GM18909 (cell line): ENCODE measurements at regions not wholly inside any gene's neighbourhood (a gene's known extent, or its start where the extent isn't known, plus 50 kb on each side); places are given as distances from the start of the nearest gene placed in this dataset.
A peak's percentile ranks its signal among the peaks of the same experiment; 100 is the strongest.

ENCODE experiments used
- ATAC-seq: cut with Tn5 transposase; IDR thresholded peaks from one replicate; pipeline ENCODE4 v1.9.1; 2021; ENCODE audit warnings: mild to moderate bottlenecking; ENCODE audit not compliant: unreplicated experiment, poor library complexity

DNA sequence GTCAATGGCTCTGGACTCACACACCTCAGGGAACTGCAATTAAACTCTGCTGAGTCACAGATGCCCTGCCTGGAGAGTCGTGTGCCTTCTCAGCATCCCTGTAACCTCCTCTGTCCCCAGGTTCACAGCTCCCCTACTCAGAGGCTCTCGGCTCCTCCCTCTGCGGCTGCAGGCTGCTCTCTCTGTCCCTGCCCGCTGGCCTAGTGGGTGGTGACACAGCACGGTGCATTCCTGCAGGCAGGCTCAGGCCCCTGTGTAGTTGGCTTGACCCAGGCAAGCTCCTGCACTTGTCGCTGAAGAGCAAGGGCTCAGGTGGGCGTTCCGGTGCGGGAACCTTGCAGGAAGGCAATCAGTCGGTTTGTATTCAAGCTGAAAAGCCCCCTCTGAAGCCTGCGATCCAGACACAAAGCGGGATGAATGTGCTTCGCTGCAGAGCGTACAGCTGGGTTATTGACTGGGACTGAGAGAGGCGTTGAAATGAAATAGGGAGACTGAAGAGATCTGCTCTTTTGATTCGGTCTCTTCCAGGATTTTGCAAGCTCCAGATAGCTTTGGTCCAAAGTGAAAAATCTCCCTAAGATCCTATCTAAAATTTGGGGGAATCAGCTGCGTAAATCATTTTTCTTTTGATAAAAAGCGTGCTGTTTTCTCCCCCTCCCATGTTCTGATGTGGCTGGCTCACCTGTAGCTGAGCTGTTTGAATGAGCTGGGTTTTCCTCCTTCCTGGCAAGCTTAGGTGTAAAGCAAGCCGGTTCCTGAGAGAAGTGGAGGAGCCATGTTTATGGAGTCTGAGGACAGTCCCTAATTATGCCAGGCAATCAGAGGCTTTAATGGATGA, 208.7 kb upstream of the PHYHIPL start:
- ATAC-seq: peak; percentile 82

DNA sequence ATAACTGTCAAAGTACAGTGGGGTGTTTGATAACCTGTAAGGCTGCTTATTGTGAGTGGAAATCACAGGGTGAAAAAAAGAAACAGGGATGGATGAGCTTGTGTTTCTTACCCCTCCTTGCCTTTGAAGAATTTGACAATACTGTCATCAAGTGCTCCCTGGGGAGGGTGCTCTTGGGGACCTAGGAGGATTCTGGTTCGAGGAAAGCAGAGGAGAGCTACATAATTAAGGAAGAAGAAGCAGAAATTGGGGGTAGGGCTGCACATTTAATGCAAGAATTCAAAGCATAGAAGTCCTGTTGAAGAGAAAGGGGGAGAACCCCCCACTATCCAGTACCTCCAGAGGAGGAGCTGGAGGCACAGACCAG, 208.1 kb upstream of the PHYHIPL start:
- no peak for ATAC-seq

DNA sequence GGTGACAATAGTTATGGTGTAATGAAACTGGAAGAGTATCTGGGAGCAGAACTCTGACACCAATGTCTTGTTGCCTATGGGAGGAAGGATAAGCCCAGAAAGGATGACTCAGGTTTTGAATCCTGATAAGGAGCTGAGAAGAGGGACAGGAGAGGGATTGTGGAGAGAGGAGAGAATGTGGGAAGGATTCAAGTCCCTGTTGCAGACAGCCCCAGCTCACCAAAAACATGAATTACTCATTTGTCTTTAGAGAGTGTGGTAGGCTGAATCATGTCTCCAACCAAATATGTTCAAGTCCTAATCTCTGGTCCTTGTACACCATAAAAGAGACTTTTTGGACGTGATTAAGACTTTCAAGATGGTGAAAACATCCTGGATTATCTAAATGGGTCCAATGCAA, 206.9 kb upstream of the PHYHIPL start:
- ATAC-seq: no peak

DNA sequence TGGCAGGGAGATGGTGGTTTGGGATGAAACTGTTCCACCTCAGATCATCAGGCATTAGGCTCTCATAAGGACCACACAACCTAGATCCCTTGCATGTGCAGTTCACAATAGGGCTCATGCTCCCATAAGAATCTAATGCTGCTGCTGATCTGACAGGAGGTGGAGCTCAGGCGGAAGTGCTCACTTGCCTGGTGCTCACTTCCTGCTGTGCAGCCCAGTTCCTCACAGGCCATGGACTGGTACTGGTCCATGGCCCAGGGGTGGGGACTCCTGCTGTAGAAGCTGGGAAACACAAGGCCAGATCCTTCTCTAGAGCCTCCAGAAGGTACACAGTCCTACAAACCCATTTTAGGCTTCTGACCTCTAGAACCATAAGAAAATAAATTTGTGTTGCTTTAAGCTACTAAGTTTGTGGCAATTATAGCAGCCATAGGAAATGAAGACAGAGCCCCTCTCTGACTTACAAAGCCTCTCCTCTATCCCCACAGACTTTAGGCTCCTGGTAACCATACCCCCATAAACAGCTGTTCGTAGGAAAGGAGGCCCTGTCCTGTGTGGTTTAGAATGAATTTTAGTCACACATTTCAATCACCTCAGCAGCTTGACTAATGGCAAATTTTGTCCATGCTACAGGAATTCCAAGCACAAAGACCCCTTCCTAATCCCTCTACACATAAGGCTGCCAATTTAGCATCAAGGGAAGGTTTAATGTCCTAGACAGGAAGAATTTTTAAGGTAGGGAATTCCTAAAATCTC, 206.1 kb upstream of the PHYHIPL start:
- ATAC-seq: no peak

DNA sequence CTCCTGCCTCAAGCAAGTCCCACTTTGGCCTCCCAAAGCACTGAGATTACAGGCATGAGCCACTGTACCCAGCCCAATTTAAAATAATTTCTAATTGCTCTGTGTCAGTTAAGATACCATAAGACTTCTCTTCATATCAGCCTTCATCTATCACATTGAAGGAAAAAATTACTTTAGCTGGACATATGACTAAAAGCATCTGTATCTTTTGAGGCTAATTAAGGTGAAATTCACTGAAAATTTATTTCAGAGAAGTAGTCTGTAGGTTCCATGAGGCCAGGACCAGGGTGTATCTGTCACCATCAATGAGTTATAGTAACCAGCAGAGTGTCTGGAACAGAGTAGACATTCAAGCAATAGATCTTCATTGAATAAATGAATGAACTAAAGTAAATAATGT, 205.2 kb upstream of the PHYHIPL start:
- no peak for ATAC-seq

DNA sequence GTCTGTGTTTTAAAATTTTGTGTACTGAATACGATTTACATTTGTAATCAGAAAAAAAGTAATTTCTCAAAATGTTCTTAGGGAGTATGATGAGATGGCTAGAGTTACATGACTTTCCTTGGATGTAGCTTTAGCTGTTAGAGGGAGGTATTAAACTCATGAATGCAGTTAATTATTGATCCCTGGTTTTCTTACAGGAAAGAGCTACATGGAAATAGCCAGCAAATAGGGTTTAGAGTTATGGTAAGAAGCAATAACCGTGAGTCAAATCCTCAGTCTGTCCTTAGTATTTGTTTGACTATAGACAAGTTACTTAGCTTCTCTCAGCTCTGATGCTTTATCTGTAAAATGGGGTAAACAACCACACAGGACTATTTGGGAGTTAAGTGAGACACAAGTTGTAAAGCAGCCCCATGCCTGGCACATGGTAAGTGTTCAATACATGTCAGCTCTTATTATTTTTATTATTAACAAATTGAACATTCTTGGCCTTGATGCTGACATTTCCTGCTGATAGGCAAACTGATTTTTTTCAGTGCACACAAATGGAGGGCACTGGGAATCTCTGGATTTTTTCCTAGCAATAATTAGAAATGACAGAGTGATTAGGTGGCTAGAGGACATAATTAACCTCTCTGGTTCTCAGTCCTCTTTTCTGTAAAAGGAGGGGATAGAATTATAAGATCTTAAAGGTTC, 204.5 kb upstream of the PHYHIPL start:
- ATAC-seq: no peak

DNA sequence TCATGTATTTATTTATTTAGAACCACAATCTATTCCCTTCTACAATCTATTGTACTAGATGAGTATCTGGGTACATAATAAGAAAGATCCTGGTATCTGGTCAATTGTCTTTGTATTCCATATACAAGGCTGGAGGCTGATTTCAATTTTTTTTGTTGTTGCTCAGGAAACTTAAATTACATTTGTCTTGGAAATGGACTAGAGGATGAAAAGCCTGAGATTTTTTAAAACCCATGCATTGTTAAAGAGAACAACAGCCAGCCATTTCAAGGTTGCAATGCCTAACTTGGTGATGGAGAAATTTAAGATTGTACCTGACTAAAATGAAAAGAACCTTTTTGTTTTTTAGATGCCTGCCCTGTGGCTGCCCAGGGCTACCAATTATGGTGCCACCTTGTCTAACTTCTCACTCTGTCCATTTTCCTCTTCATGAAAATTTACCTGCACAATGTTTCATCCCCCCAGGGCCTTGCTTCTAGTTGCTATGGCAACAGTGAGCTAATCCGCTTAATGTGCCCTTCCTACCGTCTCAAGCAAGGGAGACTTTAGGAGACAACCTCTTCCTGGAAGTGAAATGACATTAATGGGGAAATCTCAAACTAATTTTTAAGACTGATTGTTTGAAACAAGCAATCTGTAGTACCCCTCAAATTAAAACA, 203.7 kb upstream of the PHYHIPL start:
- ATAC-seq: no peak

DNA sequence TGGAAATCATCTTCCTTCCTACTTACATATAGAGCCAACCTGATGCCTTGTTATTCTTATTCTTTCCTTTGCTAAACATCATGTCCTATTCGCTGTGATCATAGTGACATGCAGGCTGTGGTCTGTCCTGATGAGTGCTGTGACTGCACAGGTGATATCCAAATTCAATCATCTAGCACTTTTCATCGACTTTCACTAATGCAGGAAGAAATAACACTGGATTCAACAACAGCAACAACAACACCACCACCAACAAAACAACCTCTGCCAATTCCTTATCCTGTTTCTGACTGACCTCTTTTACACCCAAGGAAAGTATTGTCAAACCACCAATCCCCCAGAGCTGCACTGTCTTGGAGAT, 203.2 kb upstream of the PHYHIPL start:
- no peak for ATAC-seq

DNA sequence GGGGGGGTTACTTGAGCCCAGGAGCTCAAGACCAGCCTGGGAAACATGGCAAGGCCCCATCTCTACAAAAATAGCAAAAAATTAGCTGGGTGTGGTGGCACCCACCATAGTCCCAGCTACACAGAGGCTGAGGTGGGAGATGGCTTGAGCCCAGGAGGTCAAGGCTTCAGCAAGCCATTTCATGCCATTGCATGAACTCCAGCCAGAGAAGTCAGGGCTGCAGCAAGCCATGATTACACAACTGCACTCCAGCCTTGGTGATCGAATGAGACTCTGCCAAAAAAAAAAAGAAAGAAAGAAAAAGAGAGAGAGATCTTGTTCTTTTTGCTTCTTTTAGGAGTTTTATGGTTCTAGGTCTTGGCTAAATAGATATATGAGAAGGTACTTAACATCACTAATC, 200.2 kb upstream of the PHYHIPL start:
- no peak for ATAC-seq

DNA sequence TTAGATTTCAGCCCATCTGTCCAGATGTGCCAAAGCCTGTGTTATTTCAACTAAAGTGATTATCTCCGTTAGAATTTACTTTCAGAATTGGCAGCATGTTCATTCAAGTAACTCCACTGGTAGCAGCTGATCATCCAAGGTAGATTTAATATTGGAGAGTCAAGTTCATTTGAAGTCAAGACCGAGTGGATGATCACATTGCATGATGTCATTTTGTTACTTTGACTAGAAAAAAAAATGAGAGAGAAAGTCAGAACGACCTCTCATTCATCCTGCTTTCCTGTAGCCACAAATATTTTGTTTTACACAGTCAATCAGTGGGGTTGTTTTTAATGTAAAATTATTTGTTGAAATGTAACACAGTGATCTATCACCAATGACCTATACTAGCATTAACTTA, 196.7 kb upstream of the PHYHIPL start:
- no peak for ATAC-seq

DNA sequence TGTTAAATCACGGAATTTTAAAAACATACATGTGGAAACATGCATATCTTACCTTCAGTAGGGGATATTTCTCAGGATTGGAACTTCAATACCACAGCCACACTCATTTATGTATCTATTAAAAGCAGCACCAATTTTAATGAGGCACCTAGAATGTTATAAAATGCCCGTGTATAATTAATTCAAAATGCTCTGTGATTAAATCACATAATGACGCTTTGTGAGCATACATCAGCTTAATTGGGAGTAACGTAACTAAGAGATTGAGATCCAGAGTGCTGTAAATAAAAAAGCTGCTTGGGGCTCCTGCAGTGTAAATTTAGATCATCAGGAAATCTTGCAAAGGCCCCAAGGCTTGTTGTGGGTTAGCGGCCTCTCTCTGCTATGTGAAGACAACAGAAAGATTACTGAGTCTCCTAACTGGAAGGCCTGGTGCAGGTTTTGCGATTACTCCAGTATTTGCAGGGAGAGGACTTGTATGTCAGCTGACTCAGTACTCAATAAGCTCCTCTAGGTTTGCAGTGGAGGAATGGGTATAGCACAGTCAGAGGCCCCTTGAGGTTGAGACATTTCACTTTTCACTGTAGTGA, 195.5 kb upstream of the PHYHIPL start:
- no peak for ATAC-seq

DNA sequence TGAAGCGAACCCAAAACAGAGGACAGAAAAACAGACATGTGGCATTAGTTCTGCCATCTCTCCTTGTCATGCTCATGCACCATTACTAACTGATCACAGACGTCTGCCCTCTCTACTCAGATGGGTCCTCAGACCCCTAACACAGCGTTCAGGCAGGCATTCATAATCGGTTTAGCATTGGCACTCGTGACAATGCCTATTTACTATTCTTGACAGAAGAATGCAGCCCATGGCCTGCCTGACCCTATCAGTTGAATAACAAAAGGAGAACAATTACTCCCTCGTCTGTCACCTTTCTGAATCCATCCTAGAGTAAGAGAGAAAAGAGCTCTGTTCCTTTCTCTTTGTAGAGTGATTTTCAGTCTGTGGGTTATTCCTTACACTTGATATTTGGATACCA, 194.6 kb upstream of the PHYHIPL start:
- no peak for ATAC-seq

DNA sequence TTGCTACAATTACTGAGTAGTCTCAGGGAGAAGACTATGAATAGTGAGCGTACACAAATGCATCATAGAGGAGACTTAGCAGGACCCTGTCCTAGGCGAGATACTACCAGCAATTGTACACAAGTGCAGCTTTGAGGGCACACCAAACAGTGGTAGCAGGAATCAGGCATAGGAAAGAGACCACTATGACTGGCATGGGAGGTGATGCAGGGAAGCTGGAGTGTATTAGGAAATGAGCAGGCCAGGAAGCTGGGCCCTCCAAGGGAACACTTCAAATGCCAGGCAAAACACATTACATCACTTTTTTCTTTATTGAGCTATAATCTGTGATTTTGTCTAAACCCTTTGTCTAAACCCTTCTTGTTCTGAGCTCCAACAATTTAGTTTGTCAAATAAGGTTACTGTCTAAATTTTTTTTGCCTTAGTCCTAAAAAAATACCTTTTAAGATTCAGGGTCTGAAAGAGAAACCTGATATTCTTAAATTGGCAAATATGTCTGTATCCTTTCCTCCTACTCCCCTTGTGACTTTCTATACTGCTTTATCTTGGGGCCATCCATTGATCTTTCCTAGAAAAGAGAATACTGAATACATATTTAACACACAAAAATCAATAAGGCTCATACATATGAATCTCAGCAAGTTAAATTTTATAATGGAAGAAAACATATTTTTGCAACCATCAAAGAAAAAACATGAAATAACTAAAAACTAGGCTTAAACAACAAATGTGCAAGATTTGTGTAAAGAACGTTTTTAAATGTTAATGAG, 193.8 kb upstream of the PHYHIPL start:
- ATAC-seq: no peak

DNA sequence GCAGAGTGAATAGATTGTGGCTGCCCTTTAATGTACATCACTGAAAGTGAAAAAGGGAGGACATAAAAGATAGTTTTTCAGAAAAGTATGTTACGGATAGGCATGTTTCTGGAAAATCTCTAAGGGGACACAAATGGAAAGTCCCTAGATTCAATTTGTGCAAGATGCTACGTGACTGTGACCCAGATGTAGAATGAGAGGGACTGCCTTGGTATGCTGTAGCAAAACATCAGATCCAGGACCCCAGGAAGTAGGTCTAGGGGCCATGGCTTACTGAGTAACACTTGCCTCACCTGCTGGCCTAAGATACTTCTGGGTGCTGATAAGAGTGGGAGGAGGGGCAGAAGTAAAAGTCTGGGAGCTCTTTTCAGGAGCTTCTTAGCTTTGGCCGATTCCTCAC, 191.2 kb upstream of the PHYHIPL start:
- no peak for ATAC-seq

DNA sequence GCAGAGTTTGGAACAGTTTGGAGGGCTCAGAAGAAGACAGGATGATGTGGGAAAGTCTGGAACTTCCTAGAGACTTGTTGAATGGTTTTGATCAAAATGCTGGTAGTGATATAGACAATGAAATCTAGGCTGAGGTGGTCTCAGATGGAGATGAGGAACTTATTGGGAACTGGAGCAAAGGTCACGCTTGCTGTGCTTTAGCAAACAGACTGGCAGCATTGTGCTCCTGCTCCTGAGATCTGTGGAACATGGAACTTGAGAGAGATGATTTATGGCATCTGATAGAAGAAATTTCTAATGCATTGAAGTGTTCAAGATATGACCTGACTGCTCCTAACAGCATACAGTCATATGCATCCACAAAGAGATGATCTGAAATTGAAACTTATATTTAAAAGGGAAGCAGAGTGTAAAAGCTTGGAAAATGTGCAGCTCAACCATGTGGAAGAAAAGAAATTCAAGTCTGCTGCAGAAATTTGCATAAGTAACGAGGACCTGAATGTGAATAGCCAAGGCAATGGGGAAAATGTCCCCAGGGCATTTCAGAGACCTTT, 186.9 kb upstream of the PHYHIPL start:
- no peak for ATAC-seq

DNA sequence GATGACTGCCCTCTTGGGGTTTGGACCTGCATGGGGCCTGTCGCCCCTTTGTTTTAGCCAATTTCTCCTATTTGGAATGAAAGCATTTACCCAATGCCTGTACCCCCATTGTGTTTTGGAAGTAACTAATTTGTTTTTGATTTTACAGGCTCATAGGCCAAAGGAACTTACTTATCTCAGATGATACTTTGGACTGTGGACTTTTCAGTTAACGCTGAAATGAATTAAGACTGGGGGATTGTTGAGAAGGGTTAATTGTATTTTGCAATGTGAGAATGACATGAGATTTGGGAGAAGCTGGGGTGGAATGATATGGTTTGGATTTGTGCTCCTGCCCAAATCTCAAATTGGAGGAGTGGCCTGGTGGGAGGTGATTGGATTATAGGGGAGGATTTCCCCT, 185.8 kb upstream of the PHYHIPL start:
- no peak for ATAC-seq

DNA sequence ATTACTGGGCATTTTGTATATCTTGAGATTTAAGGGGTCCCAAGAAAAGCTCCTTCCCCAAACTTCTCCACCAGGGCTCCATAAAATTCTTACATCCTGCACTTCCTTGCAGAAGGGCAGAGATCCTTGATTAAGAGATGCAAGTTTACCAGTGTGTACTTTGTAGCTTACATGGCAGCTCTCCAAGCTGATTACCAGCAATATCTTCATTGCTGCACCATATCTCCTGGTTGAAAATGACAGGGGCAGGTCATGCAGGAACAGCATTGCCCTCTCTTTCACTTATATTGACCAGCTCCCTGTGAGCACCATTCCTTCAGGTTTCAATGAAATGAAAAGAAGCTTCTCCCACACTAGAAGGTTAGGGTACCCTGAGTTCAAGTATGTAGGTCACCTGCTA, 184.6 kb upstream of the PHYHIPL start:
- ATAC-seq: no peak

DNA sequence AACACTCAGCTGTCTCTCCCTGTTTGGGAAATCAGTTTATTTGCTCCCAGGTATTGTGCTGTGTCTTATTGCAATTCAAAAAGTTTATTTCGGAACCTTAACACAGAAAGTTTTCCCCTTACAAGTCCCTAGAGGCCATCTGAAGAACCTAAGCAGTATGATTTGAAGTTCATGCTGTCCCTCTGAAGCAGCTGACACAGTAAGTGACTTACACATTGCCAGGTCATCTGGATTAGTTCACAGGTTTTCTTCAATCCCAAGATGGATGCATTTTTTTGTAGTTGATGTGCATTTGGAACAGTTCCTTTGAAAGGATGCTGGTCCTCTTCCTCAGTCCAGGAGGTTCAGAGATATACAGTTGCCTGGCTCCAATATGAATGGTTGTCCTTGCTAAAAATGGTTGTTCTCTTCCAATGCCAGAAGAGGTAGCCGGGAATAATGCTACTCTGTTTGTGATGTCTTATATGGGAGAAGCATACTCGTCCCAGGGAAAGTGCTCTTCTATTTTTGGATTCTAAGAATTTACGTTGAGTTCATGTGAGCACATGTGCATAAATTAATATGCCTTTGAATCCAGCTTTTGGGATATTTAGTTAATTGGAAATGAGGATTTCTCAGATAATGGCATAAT, 183.5 kb upstream of the PHYHIPL start:
- no peak for ATAC-seq
